Tongue (tissue), 1 donor: ENCODE measurements at regions not wholly inside any gene's neighbourhood (a gene's known extent, or its start where the extent isn't known, plus 50 kb on each side); places are given as distances from the start of the nearest gene placed in this dataset.

Experiments
- DNase-seq: peaks from one replicate; pipeline ENCODE4 v3.0.0-alpha.2; 2015

DNA sequence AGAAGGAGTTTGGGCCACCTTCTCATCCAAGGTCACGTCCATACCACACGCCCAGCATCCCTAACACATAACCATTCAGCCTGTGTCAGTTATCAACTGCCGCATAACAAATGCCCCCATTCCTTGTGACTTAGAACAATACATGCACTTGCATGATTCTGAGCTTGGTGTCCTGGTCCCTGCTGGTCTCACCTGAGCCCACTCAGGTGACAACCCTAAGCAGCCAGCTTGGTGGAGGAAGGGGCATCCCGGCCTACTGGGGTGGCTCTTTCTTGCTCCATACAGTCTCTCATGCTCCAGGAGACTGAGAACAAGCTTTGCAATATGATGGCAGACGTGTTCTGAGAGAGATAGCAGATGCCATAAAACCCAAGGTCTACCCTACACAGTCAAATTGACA, 1276.9 kb downstream of the TBC1D22A start:
- no peak for DNase-seq

GRCh38 chr22:48037618-48038017, 1275.2 kb downstream of the TBC1D22A start:
- no peak for DNase-seq

DNA sequence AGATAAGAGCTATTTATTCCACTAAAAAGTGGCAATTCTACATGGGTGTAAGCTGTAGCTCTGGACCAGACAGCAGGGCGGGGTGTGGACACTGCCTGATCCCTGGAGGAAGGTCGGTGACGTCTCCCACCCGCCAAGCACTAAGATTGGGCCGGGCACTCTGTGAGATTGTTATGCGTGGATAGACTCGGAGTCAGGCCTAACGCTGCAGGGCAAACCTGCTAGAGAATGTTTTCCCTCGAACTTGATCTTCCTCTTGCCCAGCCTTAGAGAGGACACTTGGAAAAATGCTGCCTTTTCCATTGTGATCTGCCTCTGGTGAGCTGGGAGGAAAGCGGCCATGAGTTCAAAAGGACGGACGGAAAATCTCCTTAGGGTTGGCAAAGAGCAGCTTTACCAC, 1273.4 kb downstream of the TBC1D22A start:
- DNase-seq: no peak

GRCh38 chr22:48031589-48031988, 1269.1 kb downstream of the TBC1D22A start:
- no peak for DNase-seq

DNA sequence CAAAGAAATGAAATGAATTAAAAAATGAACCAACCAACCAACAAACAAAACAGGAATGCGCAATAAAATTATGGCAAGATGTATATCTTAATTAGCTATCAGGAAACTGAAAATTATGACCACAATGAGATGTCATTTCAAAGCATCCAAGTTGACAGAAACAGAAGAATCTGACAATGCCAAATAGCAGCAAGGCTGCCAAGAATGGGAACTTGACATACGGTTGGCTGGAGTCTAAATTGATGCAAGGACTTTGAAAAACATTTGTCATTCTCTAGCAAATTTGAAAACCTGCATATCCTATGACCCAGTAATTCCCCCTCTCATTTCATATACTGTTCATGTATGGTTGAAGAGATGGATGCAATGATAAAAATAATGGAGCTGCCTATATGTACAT, 1262.6 kb downstream of the TBC1D22A start:
- DNase-seq: no peak

DNA sequence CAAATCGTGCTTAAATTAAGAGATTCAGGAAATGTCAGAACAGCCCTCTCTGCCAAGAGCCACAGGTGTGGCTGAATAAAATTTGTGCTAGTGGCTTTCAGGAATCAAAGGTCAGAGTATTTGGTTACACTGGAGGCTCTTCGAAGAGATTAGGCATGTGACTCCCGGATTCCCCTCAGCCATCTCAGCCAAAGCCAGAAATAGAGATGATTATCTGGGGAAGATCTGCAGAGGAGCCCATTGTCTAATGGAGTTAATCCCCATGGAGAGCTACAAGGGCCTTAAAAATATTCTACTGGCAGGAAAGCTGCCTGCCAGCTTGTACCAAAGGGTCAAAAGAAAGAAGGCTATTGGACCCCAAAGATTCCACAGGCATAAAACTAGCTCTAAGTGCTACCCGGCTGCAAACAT, 1259.5 kb downstream of the TBC1D22A start:
- peak; percentile 79 for DNase-seq

- peak; percentile 70 for DNase-seq
These were observed 1255.9 kb downstream of the TBC1D22A start for GRCh38 chr22:48018346-48018745.

DNA sequence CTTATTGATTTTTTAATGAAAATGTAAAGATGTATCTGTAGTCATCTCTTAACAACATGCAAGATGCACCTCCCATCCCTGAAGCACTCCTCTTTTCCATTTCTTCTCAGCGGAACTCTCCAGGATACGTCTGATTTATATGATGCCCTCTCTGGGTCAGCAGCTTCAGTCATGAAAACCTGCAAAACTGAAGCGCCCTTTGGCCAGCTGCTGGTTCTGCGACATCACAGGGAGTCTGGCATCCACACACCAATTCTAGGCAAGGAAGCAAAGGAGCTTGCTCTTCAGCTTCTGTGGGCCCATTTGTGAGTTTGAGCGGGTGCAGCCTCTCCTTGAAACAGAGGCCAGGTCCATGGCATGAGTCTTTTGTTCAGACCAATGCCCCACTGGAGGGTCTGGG, 1253.3 kb downstream of the TBC1D22A start:
- no peak for DNase-seq

DNA sequence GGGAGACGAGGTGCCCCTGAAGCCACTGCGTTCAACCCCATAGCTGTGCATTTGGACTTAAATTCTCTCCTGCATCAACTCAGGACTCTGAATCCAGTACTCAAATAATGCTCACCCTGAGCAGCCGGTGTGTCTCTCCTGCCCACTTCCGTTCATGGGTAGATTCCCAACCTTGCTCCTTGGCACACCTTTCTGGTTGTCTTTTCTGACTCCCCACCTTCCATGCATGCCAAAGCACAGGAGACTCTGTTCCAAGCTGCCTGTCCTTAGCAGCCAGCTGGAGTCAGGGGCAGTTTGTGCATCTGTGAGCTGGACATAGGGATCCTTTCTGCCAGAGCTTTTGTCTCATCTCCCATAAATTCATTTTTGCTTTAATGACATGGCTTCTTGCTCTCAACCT, 1242.5 kb downstream of the TBC1D22A start:
- DNase-seq: no peak

DNA sequence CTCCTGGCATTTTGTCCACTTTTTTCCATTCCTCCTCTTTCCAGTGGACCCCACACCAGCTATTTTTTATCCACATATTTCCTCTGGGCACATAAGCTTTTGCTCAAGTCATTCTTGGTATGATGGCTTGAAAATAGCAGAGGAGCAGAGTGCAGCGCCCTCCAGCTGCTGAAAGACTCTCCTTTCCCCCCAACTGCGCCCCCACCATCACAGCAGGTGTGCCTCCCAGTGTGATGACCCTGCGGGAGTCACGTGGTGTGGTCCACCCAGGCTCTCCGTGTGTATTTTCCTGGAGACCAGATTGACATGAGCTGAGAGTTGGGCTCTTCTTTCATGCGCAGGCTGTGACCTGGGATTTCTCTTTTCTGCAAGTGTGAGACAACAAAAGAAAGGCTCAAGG, 1241.6 kb downstream of the TBC1D22A start:
- DNase-seq: no peak

DNA sequence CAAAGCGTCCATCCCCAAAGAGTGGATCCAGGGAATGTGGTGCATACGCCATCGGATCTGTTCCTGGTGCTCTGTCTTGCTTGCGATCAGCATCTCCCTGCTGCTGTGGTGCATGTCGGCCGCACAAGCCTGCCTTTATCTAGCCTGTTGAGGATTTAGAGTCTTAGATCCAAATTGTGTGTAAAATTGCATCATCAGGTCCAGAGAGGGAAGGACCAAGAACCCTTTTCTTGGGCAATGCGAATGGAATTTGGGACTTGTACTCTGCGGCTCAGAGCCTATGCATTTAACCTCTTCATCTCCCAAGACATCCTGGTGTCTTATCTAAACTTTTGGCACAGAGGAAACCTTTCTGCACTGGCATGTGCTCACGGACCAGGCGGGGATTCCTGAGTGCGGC, 1238.7 kb downstream of the TBC1D22A start:
- DNase-seq: no peak

DNA sequence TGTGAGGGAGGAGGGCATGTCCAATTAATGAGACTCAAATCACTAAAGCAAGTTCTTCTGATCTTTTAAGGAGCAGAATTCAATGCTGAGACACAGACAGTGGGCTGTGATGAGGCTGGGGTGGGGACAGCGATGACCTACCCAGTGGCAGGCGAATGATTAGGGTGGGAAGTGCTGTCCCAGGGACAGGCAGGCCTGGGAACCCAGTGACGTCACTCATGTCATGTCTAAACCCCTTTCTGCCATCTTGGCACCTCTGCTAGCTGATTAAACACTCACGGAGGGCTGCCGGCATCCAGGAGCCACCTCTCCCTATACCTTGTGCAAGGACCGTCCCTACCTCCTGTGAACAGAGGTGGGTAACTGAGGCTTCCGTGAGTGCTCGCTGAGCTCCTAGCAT, 1235.2 kb downstream of the TBC1D22A start:
- no peak for DNase-seq

- no peak for DNase-seq
These were observed 1234.7 kb downstream of the TBC1D22A start for GRCh38 chr22:47997052-47997590.

GRCh38 chr22:47996446-47996857, 1234.0 kb downstream of the TBC1D22A start:
- no peak for DNase-seq

GRCh38 chr22:47995718-47996117, 1233.3 kb downstream of the TBC1D22A start:
- DNase-seq: no peak

DNA sequence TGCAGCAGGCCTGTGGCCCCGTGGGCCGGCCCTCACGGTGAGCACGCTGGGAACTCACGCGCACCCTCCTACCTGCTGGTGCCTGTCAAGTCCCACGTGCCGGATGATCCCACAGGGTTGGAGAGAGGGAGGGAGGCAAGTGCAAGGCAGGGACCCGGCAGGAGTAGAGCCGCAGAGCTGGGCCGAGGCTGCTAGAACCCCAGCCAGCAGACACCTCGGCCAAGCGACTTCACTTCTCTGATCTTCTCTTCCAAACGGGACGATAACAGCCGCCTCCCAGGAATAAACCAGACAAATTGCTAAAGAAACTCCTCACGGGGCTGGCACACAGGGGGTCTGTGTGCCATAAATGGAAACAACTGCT, 1232.8 kb downstream of the TBC1D22A start:
- no peak for DNase-seq

DNA sequence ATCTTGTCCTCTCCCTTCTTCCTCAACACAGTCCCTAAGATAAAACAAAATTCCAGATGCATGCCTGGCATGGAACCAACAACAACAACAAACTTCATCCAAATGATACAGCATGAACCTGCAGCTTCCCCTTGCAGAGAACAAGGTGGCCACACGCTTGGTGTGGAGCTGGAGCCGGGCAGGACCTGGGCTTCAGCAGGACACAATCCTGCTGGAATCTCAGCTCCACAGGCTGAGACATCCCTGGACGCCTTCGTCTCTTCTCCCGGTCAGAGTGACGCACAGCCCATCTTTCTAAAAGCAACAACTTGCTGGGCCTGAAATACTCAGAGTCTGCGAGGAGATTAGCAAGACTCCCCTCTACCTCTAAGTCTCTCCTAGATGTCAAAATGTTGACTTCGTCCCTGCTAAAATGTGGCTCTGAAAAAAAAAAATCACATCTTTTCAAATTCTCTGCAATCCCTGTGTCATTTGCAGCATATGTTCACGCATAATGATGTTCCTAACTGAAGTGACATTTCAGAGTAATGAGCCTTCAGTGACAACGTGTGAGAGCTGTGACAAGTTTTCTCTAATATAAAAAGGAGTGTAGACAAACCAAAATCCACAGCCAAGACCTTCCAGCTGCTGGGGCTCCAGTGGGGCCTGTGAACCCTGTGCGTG, 1232.3 kb downstream of the TBC1D22A start:
- peak; percentile 5 for DNase-seq

- no peak for DNase-seq
These were observed 1231.6 kb downstream of the TBC1D22A start for GRCh38 chr22:47994045-47994444.

GRCh38 chr22:47990481-47990880, 1228.0 kb downstream of the TBC1D22A start:
- DNase-seq: no peak

GRCh38 chr22:47987885-47988515, 1225.5 kb downstream of the TBC1D22A start:
- no peak for DNase-seq

DNA sequence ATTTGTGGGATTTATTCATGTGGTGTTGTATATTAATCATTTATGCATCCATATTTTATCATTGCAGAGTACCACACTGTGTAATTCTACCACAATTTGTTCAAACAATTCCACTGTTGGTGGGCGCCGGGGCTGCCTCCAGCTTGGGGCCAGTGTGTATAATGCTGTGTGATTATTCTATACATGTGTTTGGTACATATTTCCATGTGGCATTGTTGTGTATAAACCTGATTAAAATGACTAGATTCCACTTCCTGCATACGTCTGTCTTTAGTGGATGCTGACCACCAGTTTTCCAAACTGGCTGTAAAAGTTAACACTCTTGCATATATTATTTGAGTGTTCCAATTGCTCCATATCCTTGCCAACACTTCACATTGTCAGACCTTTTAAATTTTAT, 1213.8 kb downstream of the TBC1D22A start:
- no peak for DNase-seq

- DNase-seq: no peak
These were observed 1205.4 kb downstream of the TBC1D22A start for GRCh38 chr22:47967831-47968230.

- DNase-seq: no peak
These were observed 1203.9 kb downstream of the TBC1D22A start for GRCh38 chr22:47966316-47966715.

DNA sequence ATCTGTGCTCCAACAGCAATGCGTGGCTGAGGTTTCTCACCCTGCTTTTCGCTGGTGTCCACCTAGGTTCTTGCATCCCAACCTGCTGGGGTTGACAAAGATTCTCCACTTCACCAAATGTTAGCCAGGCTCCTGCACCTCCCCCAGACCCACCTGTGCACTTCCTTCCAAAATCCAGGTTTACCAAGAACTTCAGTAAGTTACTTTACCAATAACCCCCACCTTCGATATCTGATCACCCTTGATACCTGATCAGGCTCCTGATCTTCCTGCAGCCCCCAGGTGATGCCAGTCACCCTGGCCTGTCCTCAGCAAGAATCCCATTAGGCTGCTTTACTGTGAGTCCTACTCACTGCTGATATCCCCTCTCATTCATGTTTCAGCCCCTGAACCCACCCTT, 1203.4 kb downstream of the TBC1D22A start:
- DNase-seq: no peak
